ENCODE measurements at regions not wholly inside any gene's neighbourhood (a gene's known extent, or its start where the extent isn't known, plus 50 kb on each side); places are given as distances from the start of the nearest gene placed in this dataset.

DNA sequence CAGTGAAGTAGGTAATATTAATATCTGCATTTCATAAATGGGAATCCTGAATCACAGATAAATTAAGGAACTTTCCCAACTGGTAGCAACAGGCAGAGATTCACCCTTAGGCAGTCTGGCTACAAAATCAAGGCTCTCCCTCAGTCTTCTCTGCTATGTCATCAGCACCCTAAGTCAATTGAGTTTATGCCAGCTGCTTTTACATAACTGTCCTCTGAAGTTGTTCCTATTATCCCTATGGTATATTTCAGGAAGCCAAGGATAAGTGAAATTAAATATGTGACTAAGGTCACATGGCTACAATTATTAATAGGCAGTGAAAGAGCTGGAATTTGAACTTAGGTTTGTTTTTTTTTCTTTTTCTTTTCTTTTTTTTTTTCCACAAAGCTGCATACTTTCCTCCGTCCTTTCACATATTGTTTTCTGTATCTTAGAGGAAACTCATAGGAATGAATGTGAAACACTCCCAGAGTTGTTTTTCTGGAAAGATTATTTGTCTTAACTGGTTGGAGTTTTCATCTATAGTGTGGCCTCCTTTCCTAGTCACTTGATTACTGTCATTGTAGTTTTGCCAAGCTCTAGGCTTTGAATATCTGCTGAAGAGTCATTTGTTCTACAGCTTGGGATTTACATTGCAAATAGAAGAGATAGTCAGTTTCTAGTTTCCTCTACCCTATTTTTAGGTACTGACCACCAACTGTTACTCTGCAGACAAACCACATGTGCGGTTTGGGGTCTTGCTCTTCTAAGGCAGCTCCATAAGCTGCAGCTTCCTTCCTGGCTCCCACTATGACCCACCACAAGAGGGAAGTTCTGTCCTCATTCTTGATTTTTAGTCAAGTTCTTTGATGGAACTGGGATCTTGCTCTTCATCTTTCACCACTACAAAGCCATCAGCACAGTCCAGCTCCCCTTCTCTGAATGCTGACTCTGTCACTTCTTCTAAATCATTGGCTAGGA is 338.0 kb upstream of the KIAA1217 start:
- no peak for DNase-seq (ENCODE audit: low read depth)

DNA sequence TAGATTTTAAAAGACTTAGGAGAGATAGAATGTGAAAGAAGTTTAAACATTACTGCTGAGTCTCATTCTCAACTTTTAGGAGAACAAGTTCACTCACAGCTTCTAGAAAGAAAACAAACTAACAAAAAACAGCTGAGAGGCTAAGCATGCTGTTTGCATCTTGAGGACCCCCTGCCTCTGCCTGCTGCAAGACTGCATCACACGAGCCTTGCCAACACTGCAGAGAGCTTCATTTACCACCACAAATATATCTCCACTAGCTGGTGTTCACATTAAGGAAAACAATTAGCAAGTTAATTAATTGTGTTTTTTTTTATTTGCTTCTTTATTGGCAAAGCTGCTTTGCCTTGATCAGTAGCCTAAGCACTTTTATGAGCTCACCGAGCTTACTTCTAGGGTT is 336.6 kb upstream of the KIAA1217 start:
- DNase-seq (ENCODE audit: low read depth): no peak

DNA sequence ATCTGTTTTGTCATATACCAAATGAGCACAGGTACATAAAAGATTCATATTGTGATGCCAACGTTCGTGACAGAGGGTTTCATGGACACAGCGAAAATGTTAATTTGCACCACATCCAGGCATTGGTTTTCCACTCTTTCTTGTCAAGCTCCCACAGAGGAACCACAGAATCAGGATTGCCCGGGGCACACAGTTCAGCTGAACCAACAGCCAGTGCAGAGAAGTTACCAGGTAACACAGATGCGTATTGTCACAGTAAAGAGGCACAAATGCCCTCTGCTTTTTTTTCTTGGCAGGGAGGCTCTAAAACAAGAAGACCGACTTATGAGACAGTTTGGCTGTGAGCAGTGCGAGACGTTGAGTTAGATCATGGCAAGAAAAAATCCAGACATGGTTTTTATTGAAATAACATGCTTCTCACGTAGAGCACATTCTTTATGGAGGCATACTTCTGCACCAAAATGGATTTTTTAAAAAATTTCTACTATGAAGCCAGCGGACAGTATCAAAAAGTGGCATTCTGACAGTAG is 331.1 kb upstream of the KIAA1217 start:
- DNase-seq (ENCODE audit: low read depth): no peak

DNA sequence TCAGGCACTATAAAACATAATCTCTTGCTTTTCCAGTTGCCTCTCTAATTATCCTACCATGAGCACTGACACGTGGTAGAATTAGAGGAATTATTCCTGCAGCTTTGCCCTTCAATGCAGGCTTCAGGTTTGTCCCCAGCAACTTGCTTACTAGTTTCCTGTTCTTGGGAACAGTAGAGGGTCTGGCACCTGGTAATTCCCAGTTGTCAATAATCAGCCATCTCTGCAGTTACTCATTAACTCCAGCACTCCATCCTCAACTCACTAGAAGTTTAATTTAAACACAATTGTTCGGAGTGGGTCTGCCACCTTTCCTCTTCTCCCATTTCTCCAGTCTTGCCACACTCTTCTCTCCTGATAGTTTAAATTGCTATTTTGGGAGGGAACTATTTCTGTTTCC is 324.3 kb upstream of the KIAA1217 start:
- DNase-seq (ENCODE audit: low read depth): no peak

DNA sequence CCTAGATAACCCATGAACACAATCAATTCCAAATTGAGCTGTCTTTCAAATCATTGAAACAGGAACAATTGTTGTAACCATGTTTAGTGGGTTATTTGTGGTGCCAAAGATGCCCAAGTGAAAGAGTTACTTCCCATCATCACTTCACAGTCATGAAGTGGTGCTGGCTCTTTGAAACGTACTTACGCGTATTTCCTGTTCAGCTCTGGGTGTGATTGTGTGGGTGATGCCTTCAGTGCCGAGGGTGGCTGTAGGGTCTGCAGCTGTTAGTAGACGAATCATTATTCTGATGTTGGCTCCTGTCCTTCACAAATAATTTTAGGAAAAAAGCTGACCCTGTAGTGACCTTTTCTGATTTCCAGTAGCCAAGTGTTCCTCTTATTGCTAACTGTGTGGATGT is 323.1 kb upstream of the KIAA1217 start:
- no peak for DNase-seq (ENCODE audit: low read depth)

DNA sequence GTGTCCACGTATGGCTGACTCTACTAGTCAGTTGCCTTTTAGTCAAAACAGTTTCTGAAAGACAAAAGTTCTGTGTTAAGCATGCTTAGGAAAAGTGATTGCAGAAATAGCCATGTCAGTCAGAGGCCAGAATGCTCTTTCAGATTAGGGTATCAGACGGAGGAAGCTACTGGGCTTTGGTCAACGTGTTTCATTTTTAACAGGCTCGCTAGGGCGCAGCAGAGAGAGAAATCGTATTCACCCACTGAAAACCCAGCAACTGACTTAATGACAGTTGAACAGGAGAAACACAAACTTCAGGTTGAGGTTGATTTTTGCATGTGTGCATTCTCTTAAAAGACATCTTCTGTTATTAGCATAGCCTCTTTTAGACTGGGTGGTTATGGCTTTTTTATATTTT is 322.6 kb upstream of the KIAA1217 start:
- DNase-seq (ENCODE audit: low read depth): no peak

DNA sequence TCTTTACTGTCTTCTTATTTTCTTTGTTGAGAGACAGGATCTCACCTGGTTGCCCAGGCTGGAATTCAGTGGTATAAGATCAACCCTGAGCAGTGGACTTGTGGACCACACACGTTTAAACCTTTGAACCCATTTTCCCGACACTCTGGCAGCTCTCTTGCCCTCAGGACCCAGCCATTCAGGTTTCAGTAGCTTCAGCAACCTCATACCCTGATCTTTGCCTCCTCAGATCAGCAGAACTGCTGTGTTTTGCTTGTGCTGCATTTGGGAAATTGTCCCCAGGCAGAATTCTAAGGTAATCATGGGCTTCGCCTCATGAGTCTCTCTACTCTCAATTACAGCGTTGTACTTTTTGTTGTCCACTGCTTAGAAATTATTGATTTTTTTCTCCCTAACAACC is 317.6 kb upstream of the KIAA1217 start:
- DNase-seq (ENCODE audit: low read depth): no peak

DNA sequence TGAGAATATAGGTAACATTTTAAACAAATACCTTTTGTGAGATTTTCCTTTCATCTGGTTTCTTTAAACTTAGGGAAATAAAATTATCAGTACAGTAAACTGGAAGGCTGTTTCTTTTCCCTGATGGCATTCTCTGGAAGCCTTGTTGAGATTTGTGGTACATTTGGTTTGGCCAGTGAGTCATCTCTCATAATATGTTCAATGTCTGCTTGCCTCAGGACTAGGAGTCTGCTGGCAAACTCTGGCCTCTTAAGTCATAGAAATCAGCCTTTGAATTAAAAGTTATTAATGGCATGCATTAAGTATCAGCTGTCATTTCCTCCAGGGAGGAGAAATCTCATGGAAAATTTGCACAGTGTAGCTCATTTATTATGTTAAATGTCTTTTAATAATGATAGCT is 316.6 kb upstream of the KIAA1217 start:
- no peak for DNase-seq (ENCODE audit: low read depth)

DNA sequence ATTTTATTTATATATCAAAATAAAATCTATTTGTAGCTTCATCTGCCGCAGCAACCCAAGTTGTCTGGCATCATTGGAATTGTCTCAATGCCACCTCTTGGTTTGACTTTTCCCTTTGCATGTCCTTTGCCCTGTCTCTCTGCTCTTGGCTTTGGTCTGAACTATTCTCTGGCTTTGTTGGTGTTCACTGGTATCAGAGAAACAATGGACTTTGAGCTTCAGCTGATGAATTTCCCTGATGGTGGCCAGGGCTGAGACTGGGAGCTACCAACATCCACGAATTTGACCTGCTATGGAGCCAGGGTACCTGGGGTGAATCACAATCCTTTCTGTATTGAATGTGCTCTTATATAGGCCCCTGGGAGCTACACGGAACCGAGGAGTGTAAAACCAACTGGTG is 311.7 kb upstream of the KIAA1217 start:
- no peak for DNase-seq (ENCODE audit: low read depth)

DNA sequence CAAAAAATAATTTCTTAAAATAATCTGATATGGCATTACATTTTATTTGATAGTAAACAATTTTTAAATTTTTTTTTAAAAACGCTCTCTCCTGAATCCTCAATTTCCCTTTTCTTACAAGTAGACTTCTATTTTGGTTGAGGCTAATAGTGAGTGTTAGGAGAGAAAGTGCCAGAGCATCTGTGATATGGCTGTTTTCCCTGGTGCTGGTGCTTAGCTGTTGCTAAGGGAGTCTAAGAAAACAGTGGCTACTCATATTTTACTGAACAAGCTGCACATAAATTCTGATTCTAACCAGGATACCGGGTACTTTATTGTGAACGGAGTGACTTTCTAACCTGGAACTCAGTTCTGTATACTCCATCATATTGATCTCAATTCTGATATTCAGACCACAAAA is 311.1 kb upstream of the KIAA1217 start:
- DNase-seq (ENCODE audit: low read depth): no peak

DNA sequence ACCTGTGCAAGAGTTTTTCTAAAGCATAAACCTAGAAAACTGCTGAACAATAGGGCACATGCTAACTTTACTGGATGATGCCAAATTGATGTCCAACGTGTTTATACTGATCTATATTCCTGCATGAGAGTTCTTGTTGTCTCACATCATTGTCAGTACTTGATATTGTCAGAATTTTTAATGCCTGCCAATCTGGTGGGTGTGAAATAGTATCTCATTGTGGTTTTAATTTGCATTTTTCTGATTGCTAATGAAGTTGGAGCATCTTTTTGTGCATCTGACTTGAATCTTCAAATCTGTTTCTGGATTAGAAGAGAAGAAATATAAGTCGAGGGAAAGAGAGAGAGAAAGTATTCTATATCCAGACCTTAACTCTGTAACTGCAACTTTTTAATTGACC is 309.8 kb upstream of the KIAA1217 start:
- no peak for DNase-seq (ENCODE audit: low read depth)

DNA sequence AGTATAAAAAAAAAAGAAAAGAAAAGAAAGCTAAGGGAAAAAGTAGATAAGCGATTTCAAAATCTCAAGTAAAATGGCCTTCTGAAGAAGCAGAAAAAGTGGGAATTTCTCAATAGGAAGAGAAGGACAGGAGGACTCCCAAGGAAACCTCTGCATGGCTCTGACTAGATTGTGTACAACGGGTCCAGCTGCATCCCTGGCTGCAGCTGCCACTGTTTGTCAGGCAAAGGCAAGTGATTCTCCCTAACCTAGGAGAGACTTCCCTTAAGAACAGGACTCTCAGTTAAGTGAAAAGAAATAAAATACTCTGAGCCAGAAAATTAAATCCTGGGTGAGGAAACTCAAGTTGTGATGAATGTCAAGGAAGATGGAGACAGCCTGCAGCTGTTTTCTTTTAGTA is 298.6 kb upstream of the KIAA1217 start:
- DNase-seq (ENCODE audit: low read depth): no peak

DNA sequence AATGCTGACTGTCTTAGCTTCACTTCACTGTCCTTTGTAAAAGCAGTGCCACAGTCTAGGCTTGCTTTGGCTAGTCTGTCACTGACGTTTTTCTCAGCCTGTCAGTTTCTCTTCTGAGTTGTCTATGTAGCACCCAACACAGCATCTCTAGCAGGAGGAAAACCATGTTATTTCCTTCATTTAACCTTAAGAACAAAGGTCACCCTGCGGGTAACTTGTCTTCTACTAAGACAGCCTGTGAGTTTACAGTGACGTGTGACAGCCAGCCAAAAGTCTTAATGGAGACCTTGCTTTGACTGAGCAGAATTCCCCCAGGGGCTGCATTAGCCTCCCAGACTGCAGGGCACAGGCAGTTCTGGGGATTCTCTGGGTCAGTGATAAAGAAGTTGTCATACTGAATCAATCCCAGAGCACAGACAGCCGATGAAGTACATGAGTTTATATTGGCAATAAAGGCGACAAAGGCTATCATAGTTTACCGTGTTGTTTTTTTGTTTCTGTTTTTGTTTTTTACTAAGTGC is 296.0 kb upstream of the KIAA1217 start:
- no peak for DNase-seq (ENCODE audit: low read depth)

DNA sequence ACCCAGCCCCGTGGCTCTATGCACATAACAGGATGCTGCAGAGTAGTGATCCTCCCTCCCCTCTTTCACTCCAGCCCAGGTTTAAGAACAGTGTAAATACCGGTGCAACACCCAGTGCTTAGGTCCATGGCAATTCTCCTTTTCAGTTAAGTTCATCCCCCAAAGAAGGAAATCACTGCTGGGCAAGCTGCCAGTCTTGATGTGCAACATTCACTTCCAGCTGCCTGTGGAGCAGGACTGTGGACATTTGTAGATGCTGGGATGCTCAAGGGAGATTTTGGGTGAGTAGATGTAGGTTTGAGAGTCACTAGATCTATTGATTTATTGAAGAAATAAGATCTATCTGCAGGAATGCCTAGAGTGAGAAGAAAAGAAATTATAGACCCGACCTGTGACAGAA is 294.3 kb upstream of the KIAA1217 start:
- no peak for DNase-seq (ENCODE audit: low read depth)

DNA sequence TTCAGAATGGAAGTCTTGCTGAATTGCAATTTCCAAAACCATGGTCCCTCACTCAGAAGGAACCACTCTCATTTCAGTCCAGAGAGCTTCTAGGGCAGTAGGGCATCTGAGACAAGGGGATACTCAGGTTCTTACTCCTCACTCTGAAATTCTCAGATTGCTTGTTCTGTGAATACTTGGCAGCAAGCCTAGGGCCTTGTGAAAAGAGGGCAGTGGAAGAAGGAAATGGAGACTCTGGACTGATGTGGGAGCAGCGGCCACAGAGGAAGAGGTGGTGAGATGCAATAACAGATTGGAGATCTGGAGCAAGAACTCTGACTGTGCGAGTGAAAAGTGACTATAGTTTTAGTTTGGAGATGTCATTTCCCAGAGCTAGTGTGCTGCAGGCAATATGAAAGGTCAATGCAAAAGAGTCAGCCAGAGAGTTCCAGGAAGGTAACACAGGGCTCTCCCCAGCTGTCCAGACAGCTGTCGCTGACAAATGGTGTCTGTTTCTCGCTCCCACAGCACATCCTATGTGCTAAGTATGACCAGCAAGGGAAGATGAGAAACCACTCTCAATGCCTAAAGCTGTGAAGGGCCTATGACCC is 291.6 kb upstream of the KIAA1217 start:
- no peak for DNase-seq (ENCODE audit: low read depth)

DNA sequence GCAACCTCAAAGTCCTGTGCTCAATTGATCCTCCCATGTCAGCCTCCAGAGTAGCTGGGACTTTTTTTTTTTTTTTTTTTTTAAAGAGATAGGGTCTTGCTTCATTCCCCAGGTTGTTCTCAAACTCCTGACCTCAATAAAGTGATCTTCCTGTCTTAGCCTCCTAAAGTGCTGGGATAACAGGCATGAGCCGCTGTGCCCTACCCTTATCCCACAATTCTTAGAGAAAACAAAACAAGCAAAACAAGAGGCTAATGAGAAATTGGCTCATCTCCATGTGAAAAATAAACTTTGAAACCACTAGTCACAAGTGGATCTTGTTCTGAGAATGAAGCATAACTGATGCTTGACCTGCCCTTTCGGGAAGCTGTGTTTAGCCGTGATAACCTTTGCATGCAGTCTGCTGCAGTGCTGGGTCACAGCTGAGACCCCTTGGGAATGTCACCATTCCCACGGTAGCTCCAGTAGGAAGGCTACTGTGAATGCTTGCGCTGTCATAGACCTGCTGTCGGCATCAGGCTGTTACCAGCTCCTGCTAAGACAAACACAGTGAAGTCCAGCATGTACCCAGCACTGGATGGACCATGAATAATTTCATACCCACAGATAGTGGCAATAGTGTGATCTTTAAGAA is 290.7 kb upstream of the KIAA1217 start:
- DNase-seq (ENCODE audit: low read depth): no peak

DNA sequence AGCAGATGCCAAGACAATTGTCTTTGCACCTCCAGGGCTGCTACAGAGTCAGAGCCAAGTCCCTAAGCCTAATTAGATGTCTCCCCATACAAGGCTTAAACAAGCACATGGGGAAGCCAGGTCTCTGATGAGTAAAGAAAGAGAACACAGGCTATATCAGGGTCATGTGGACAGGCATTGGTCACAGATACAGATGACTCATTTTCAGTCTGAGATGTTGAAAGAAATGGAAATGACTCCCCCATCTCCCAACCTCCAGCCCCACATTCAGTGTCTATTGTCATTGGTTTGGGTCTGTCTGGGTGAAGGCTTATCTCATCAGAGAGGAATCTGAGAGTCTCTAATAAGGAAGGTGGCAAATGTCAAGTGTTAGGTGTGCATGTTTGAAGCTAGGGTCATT is 290.1 kb upstream of the KIAA1217 start:
- peak; percentile 0 for DNase-seq (ENCODE audit: low read depth)

DNA sequence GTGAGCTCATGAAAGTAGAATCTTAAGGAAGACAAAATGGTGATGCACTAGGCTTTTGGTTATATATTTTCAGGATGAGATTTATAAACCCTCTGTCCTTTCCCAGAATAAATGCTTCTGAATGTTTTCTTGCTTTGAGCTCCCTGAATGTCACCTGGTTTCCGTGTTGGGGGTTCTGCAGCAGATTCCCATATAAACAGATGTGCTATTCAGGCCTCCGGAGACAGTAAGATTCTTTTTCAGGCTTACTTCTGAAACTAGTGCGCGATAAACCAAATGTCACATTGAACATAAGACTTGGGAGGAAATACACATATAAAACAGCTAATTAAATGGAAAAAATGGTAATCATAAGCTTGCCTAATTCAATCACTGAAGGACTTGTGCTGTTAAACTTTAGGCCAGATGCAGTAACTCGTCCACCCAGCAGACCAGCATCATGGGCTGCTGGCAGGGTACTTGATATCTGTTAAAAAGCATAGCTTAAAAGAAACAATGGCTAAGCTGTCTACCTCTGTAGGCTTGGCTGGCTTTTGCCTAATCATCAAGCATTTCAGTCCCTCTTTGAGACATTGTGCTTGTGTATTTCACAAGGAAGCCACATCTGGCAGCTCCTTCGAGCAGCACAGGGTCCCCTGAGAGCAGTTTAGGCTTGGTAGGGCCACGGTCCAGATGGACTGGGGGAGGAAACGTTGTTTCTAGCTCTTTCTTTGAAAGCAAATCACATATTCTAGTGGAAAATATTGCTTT is 281.2 kb upstream of the KIAA1217 start:
- no peak for DNase-seq (ENCODE audit: low read depth)

DNA sequence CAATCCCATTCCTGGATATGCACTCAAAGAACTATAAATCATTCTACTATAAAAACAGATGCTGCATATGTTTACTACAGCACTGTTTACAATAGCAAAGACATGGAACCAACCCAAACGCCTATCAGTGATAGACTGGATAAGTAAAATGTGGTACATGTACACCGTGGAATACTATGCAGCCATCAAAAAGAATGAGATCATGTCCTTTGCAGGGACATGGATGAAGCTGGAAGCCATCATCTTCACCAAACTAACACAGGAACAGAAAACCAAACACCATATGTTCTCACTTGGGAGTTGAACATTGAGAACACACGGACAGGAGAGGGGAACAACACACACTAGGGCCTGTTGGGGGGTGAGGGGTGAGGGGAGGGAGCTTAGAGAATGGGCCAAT is 274.9 kb upstream of the KIAA1217 start:
- DNase-seq (ENCODE audit: low read depth): peak; percentile 1

DNA sequence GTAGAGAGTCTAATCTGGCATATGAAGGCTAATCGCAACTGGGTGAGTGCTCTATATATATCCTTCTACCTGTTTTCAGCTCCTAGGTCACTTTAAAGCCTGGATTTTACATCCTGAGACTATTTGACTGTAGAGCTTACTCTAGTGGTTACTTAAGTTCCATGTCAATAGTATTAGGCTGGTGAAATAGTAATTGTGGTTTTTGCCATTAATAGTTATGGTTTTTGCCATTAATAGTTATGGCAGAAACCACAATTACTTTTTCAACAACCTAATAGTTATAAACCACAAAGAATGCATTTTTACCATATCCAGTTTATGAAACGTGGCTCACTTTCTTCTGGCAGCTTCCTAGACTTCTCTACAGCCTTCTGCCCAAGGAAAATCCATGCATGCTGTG is 263.1 kb upstream of the KIAA1217 start:
- DNase-seq (ENCODE audit: low read depth): no peak

DNA sequence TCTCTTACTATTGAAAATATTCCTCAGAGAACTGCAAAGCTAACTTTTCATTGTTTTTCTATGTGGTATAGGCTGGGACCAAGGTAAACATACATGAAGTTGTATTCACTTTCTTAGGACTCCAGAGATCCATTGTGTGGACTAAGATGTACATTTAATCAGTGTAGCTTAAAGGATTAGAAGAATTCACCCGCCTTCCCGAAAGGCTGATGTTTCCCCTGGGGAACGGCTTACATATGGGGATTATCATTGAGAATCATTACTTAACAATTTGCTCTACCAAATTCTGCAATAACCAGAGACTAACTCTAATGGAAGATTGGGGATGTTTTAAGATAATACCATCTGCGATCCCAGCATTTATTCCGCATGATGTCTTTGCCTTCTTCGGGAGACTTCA is 257.1 kb upstream of the KIAA1217 start:
- DNase-seq (ENCODE audit: low read depth): no peak

Data from M059J (cell line).